ENCODE measurements at regions not wholly inside any gene's neighbourhood (a gene's known extent, or its start where the extent isn't known, plus 50 kb on each side); places are given as distances from the start of the nearest gene placed in this dataset.

DNA sequence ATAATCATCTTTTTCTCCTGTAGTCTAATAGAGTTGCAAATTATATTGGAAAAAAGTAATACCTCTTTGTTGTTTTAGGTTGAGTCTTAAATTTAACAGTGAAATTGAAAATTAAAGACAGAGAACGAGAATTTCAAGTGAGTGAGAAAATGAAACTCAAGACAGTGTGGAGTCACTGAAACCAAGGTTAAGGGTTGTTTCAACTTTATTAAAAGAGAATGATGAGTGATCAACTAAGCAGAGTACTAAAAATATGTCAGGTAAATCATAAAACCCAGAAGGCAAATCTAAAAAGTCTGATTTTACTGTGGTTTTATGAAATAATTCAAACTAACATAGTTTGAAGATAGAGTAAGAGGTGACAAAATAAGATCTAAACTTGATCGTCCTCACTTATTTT lies 782.5 kb upstream of the SEMA6D start:
- no peak for TF ChIP-seq CTCF (IDR thresholded peaks at IDR 0.05; ENCODE audit: low read depth, low read length)
- H3K4me3 ChIP-seq (ENCODE audit: low read depth, low read length): no peak overlapping the region

- no peak for TF ChIP-seq CTCF (IDR thresholded peaks at IDR 0.05; ENCODE audit: low read depth, low read length)
- H3K4me3 ChIP-seq (ENCODE audit: low read depth, low read length): no peak overlapping the region
Observed at GRCh38 chr15:46938169-46938568, 779.1 kb upstream of the SEMA6D start.

DNA sequence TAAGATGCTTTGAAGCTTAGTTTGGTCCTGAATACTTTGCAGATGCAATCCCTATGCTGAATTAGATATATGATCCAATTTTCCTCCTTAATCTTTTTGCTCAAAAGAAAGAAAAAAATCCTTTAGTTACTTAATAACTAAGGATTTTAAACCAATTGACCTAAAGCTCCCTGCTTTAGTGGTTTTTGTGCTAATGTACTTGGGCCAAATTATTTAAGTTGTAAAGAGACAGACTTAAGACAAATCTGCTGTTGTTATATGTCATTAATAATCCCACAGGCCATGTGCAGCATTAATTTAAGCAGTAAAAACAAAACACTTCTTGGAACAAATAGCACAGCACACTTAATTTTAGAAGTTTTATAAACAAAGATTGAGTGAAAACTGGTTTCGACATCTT lies 776.1 kb upstream of the SEMA6D start:
- no peak overlapping the region for H3K4me3 ChIP-seq (ENCODE audit: low read depth, low read length)
- no peak for TF ChIP-seq CTCF (IDR thresholded peaks at IDR 0.05; ENCODE audit: low read depth, low read length)

DNA sequence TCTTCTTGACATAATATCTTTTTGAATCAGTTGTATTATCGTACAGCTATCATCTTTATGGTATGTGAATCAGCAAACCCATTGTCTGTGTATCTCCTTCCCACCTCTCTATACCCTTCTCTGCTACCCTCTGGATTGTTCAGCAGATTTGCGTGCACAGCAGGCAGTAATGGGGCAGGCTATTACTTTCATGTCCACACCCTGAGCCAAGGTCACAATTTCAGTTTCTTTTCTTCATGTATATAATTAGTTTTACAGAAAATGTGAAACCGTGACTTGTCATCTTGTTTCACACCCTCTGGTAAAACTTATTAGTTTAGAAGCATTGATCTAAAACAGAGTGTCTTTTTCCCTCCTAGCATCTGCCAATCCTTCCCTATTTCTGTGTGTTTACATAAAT lies 770.4 kb upstream of the SEMA6D start:
- no peak for TF ChIP-seq CTCF (IDR thresholded peaks at IDR 0.05; ENCODE audit: low read depth, low read length)
- no peak overlapping the region for H3K4me3 ChIP-seq (ENCODE audit: low read depth, low read length)

DNA sequence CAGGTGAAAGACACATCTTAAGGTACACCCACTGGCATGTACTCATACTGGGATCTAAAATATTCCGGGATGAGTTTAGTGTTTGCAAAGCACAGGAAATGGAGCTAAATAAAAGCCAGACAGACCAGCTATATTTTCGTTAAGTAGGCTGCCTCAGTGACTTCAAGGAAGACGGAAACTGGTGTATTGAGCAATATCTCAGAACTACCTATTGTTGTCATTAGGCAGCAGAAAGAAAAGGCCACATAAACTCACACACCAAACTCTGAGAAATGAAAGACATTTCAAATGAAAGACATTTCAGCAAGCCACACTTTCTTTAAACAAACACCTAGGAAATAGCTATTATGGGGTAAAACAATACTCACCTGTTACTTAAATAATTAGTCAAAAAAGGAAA lies 761.7 kb upstream of the SEMA6D start:
- H3K4me3 ChIP-seq (ENCODE audit: low read depth, low read length): no peak overlapping the region

DNA sequence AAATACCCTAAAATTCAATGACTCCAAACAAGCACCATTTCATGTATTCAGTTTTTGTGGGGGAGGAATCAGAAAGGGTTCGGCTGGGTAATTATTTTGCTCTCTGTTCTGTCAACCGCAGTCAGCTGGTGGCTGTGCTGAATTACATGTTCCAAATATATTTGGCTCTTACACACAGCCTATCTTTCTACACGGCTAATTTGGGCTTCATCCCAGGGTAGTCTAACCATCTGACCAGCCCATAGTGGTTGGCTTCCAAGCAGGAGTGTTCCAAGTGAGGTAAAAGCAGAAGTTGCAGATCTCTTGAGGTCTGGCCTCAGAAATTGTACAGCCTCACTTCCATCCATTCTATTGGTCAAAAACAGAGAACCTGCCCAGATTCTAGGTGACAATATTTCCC lies 760.8 kb upstream of the SEMA6D start:
- H3K4me3 ChIP-seq (ENCODE audit: low read depth, low read length): no peak overlapping the region
- TF ChIP-seq CTCF (IDR thresholded peaks at IDR 0.05; ENCODE audit: low read depth, low read length): no peak

More for the DNA sequence above, 761.7 kb upstream of the SEMA6D start:
- TF ChIP-seq CTCF (IDR thresholded peaks at IDR 0.05; ENCODE audit: low read depth, low read length): no peak

- TF ChIP-seq CTCF (IDR thresholded peaks at IDR 0.05; ENCODE audit: low read depth, low read length): no peak
- H3K4me3 ChIP-seq (ENCODE audit: low read depth, low read length): no peak overlapping the region
Observed at GRCh38 chr15:46956881-46957280, 760.4 kb upstream of the SEMA6D start.

Measured in WI38 (cell line).